Astrocyte of the cerebellum (primary cell): ENCODE measurements at regions not wholly inside any gene's neighbourhood (a gene's known extent, or its start where the extent isn't known, plus 50 kb on each side); places are given as distances from the start of the nearest gene placed in this dataset.
"Not testable (repeated sequence)": the region's sequence is repeated elsewhere in the genome, so short reads cannot be mapped to it uniquely, and the experiment has no call there.

Experiments used
- DNase-seq: peaks from one replicate; pipeline ENCODE4 v3.0.0-alpha.2; 2011; ENCODE audit warnings: low read depth
- H3K4me3 ChIP-seq: 2 replicates; pipeline ENCODE4 v1.5.1; 2011; ENCODE audit warnings: mild to moderate bottlenecking, low read depth, low read length, moderate library complexity
- CTCF ChIP-seq: IDR thresholded peaks from 2 replicates; pipeline ENCODE4 v1.5.1; 2012; ENCODE audit warnings: low read length, low read depth, moderate library complexity, mild to moderate bottlenecking; ENCODE audit errors: missing control alignments
- in situ Hi-C: cut with HindIII; loops from 2 replicates; pipeline ENCODE4 v1.10.0; 2017; ENCODE audit warnings: low sequenced_read_pairs

- no peak overlapping the region for H3K4me3 ChIP-seq
- DNase-seq, result peak; percentile 96
- in situ Hi-C loops, result no loop called here
- no peak for TF ChIP-seq CTCF
Observed at GRCh38 chr5:100676817-100677631, 141.8 kb downstream of the FAM174A start.

GRCh38 chr5:100682625-100683024 lies 147.5 kb downstream of the FAM174A start:
- DNase-seq, result no peak
- no peak for TF ChIP-seq CTCF
- in situ Hi-C loops, result no loop called here
- H3K4me3 ChIP-seq, result no peak overlapping the region

- no peak for DNase-seq
- no peak for TF ChIP-seq CTCF
- no peak overlapping the region for H3K4me3 ChIP-seq
- in situ Hi-C loops, result no loop called here
Observed at GRCh38 chr5:100683881-100684280, 148.7 kb downstream of the FAM174A start.

GRCh38 chr5:100685122-100685521 lies 149.9 kb downstream of the FAM174A start:
- in situ Hi-C loops, H3K4me3 ChIP-seq, DNase-seq: not testable (repeated sequence)

GRCh38 chr5:100688834-100689233 lies 153.7 kb downstream of the FAM174A start:
- in situ Hi-C loops, H3K4me3 ChIP-seq, DNase-seq: not testable (repeated sequence)

GRCh38 chr5:100690036-100690560 lies 154.9 kb downstream of the FAM174A start:
- no peak overlapping the region for H3K4me3 ChIP-seq
- DNase-seq, result peak; percentile 4
- TF ChIP-seq CTCF, result no peak
- in situ Hi-C loops, result no loop called here

- no peak for DNase-seq
- in situ Hi-C loops, result no loop called here
- H3K4me3 ChIP-seq, result no peak overlapping the region
- TF ChIP-seq CTCF, result no peak
Observed at GRCh38 chr5:100691085-100691484, 155.9 kb downstream of the FAM174A start.
